HepG2 (cell line): ENCODE measurements at regions not wholly inside any gene's neighbourhood (a gene's known extent, or its start where the extent isn't known, plus 50 kb on each side); places are given as distances from the start of the nearest gene placed in this dataset.

Experiments used
- ATAC-seq: fragments of 200-7000 bp; cut with Tn5 transposase; 3 replicates; pipeline ENCODE4 v1.9.1; 2020; ENCODE audit warnings: mild to moderate bottlenecking, moderate library complexity
- BruUV-seq: library from RNA; stranded (reverse); fragments of 400-500 nt; replicated peaks from 2 replicates; lab custom pipeline; 2021; lab: Mats Ljungman, UMichigan
- CTCF ChIA-PET: fragments of 300-600 bp; formaldehyde crosslinking; extraction: SDS; loops from one replicate; lab custom pipeline; 2021; ENCODE audit warnings: low total read pairs, inconsistent platforms, low intra/inter-chr PET ratio; lab: Yijun Ruan, JAX
- POLR2A ChIA-PET: fragments of 350-600 bp; sonication (Branson Sonifier 250); formaldehyde crosslinking; loops from one replicate; lab custom pipeline; 2020; ENCODE audit warnings: antibody characterized with exemption, inconsistent platforms; lab: Yijun Ruan, JAX
- DNase-seq: peaks from one replicate; pipeline ENCODE4 v3.0.0-alpha.2; 2015; ENCODE audit warnings: low spot score
- FAIRE-seq: peaks from 3 replicates; lab custom pipeline; 2011; peaks lifted over from hg19 to GRCh38; lab: Jason Lieb, UNC
- H2AFZ ChIP-seq: one replicate; pipeline ENCODE4 v1.6.1; 2011; ENCODE audit warnings: low read length, inconsistent platforms
- H3K27ac ChIP-seq: fragments of 300-600 bp; 3 replicates; pipeline ENCODE4 v1.8.0; 2011; ENCODE audit warnings: mixed run types, mild to moderate bottlenecking, mixed read lengths, low read length, inconsistent platforms; ENCODE audit not compliant: insufficient read depth; ENCODE audit errors: extremely low read length
- H3K27me3 ChIP-seq, 2 experiments: fragments of 200-600 bp in 1 of 2; 2 replicates in 1 of 2; 3 replicates in 1 of 2; pipeline versions ENCODE4 v1.6.0 to v1.8.0; 2011; ENCODE audit warnings: low read length in 2 of 2, mild to moderate bottlenecking in 2 of 2, moderate library complexity in 2 of 2, inconsistent platforms in 1 of 2; ENCODE audit not compliant: insufficient read depth in 2 of 2, control insufficient read depth in 1 of 2
- H3K36me3 ChIP-seq, 2 experiments: fragments of 200-600 bp in 1 of 2; replicated peaks in 1 of 2; 2 replicates in 1 of 2; 3 replicates in 1 of 2; pipeline versions ENCODE4 v1.5.1 to v1.8.0; 2011; ENCODE audit warnings: low read length in 2 of 2, inconsistent platforms in 1 of 2; ENCODE audit not compliant: insufficient read depth in 2 of 2, control insufficient read depth in 1 of 2
- H3K4me1 ChIP-seq: 2 replicates; pipeline ENCODE4 v1.5.1; 2012; ENCODE audit warnings: low read length, inconsistent platforms; ENCODE audit not compliant: insufficient read depth
- H3K4me2 ChIP-seq: 2 replicates; pipeline ENCODE4 v1.6.0; 2011; ENCODE audit warnings: low read depth, low read length, inconsistent platforms
- H3K4me3 ChIP-seq, 3 experiments: fragments of 200-600 bp in 1 of 3; sonication (generic), shearing (Covaris generic) in 1 of 3; replicated peaks in 1 of 3; 2 replicates each; pipeline ENCODE4 v1.5.1; 2011 to 2016; ENCODE audit warnings: low read length in 3 of 3, inconsistent platforms in 2 of 3, low read depth in 2 of 3, mild to moderate bottlenecking in 2 of 3, control low read depth in 1 of 3, mixed read lengths in 1 of 3; ENCODE audit not compliant: insufficient read depth in 1 of 3
- H3K79me2 ChIP-seq: one replicate; pipeline ENCODE4 v1.6.1; 2011; ENCODE audit warnings: low read length, inconsistent platforms; ENCODE audit not compliant: insufficient read depth
- H3K9ac ChIP-seq: 2 replicates; pipeline ENCODE4 v1.6.0; 2011; ENCODE audit warnings: mild to moderate bottlenecking, low read depth, low read length, inconsistent platforms; ENCODE audit not compliant: insufficient read depth
- H3K9me3 ChIP-seq: 2 replicates; pipeline ENCODE4 v1.5.1; 2012; ENCODE audit warnings: mild to moderate bottlenecking, low read length
- H4K20me1 ChIP-seq: 2 replicates; pipeline ENCODE4 v1.6.0; 2011; ENCODE audit warnings: inconsistent platforms, mild to moderate bottlenecking, low read length, moderate library complexity; ENCODE audit not compliant: insufficient read depth
- KAT8 ChIP-seq: IDR thresholded peaks from 2 replicates; pipeline ENCODE4 v1.6.1; 2016; ENCODE audit warnings: missing genetic modification reagents, missing compliant biosample characterization
- ZC3H13 ChIP-seq: sonication (generic); formaldehyde crosslinking; IDR thresholded peaks from 2 replicates; pipeline ENCODE4 v1.8.1; 2023; ENCODE audit warnings: mild to moderate bottlenecking, missing genetic modification reagents, moderate library complexity
- ZNF484 ChIP-seq: sonication (generic); formaldehyde crosslinking; IDR thresholded peaks from 2 replicates; pipeline ENCODE4 v1.5.1; 2020; ENCODE audit warnings: mild to moderate bottlenecking, low read depth, missing genetic modification reagents, borderline replicate concordance
- WGBS: methylation state at CpG from one replicate; pipeline ENCODE4 v1.1.6; 2017; ENCODE audit warnings: low lambda C conversion rate; 5-methylcytosine and 5-hydroxymethylcytosine counted together
- in situ Hi-C: cut with HindIII; loops from 2 replicates; pipeline ENCODE4 v1.10.0; 2017; ENCODE audit warnings: low pct_unique_long_range_greater_than_20kb; ENCODE audit not compliant: extremely low pct_ligation_motif_present
- intact Hi-C: fragments of 100-400 bp; cut with micrococcal nuclease; formaldehyde crosslinking; loops from one replicate; pipeline ENCODE4 v1.10.0; 2022; ENCODE audit not compliant: unreplicated experiment
- TF ChIP-seq, protein P1 (sequence below): IDR thresholded peaks from 2 replicates; pipeline ENCODE4 v1.6.1; 2016; ENCODE audit warnings: low read depth, missing genetic modification reagents, missing compliant biosample characterization
- TF ChIP-seq, protein P2 (sequence below): sonication (generic); formaldehyde crosslinking; conservative IDR thresholded peaks from 2 replicates; pipeline ENCODE4 v1.4.0; 2020; ENCODE audit warnings: missing genetic modification reagents
- TF ChIP-seq, protein P3 (sequence below): sonication (generic); formaldehyde crosslinking; IDR thresholded peaks from 2 replicates; pipeline ENCODE4 v1.4.0; 2020; ENCODE audit warnings: missing genetic modification reagents, borderline replicate concordance

DNA sequence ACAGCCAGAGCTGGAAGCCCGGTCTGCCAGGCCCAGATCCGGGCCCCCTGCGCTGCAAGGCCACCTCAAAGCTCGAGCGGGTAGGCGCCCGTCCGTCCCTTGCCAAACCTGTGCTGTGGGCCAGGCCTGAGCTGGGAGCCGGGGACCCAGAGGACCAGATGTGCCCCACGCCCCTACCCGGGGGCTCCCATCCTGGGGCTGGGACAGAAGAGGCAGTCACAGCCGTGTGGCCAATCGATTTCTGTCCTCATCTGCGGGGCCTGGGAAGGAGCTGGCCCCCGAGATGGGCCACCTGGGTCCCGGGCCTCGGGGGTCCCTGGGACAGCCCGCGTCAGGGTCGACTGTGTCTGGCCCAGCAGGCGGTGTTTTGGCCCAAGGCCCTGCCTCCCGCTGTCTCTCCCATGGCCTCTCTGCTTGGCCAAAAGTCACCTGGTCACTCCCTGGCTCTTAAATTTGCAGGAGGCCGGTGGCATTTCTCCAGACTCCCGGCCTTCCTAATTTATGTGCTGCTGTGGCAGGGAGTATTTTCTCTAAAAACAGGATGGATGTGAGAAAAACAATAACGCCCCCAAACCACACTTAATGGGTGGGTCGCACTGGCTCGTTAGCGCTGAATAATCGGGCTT, 63.8 kb downstream of the UNCX start:
- CTCF ChIA-PET, result no interaction called here
- no TSS peak for BruUV-seq
- TF ChIP-seq ZC3H13 (CRISPR knock-in tag) (no peak), KAT8 (CRISPR knock-in tag) (no peak), ZNF484 (CRISPR knock-in tag) (no peak)
- TF ChIP-seq, protein P1, sequence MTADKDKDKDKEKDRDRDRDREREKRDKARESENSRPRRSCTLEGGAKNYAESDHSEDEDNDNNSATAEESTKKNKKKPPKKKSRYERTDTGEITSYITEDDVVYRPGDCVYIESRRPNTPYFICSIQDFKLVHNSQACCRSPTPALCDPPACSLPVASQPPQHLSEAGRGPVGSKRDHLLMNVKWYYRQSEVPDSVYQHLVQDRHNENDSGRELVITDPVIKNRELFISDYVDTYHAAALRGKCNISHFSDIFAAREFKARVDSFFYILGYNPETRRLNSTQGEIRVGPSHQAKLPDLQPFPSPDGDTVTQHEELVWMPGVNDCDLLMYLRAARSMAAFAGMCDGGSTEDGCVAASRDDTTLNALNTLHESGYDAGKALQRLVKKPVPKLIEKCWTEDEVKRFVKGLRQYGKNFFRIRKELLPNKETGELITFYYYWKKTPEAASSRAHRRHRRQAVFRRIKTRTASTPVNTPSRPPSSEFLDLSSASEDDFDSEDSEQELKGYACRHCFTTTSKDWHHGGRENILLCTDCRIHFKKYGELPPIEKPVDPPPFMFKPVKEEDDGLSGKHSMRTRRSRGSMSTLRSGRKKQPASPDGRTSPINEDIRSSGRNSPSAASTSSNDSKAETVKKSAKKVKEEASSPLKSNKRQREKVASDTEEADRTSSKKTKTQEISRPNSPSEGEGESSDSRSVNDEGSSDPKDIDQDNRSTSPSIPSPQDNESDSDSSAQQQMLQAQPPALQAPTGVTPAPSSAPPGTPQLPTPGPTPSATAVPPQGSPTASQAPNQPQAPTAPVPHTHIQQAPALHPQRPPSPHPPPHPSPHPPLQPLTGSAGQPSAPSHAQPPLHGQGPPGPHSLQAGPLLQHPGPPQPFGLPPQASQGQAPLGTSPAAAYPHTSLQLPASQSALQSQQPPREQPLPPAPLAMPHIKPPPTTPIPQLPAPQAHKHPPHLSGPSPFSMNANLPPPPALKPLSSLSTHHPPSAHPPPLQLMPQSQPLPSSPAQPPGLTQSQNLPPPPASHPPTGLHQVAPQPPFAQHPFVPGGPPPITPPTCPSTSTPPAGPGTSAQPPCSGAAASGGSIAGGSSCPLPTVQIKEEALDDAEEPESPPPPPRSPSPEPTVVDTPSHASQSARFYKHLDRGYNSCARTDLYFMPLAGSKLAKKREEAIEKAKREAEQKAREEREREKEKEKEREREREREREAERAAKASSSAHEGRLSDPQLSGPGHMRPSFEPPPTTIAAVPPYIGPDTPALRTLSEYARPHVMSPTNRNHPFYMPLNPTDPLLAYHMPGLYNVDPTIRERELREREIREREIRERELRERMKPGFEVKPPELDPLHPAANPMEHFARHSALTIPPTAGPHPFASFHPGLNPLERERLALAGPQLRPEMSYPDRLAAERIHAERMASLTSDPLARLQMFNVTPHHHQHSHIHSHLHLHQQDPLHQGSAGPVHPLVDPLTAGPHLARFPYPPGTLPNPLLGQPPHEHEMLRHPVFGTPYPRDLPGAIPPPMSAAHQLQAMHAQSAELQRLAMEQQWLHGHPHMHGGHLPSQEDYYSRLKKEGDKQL (CRISPR knock-in tag), result no peak
- TF ChIP-seq, protein P2, sequence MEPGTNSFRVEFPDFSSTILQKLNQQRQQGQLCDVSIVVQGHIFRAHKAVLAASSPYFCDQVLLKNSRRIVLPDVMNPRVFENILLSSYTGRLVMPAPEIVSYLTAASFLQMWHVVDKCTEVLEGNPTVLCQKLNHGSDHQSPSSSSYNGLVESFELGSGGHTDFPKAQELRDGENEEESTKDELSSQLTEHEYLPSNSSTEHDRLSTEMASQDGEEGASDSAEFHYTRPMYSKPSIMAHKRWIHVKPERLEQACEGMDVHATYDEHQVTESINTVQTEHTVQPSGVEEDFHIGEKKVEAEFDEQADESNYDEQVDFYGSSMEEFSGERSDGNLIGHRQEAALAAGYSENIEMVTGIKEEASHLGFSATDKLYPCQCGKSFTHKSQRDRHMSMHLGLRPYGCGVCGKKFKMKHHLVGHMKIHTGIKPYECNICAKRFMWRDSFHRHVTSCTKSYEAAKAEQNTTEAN (CRISPR knock-in tag), result no peak
- TF ChIP-seq, protein P3, sequence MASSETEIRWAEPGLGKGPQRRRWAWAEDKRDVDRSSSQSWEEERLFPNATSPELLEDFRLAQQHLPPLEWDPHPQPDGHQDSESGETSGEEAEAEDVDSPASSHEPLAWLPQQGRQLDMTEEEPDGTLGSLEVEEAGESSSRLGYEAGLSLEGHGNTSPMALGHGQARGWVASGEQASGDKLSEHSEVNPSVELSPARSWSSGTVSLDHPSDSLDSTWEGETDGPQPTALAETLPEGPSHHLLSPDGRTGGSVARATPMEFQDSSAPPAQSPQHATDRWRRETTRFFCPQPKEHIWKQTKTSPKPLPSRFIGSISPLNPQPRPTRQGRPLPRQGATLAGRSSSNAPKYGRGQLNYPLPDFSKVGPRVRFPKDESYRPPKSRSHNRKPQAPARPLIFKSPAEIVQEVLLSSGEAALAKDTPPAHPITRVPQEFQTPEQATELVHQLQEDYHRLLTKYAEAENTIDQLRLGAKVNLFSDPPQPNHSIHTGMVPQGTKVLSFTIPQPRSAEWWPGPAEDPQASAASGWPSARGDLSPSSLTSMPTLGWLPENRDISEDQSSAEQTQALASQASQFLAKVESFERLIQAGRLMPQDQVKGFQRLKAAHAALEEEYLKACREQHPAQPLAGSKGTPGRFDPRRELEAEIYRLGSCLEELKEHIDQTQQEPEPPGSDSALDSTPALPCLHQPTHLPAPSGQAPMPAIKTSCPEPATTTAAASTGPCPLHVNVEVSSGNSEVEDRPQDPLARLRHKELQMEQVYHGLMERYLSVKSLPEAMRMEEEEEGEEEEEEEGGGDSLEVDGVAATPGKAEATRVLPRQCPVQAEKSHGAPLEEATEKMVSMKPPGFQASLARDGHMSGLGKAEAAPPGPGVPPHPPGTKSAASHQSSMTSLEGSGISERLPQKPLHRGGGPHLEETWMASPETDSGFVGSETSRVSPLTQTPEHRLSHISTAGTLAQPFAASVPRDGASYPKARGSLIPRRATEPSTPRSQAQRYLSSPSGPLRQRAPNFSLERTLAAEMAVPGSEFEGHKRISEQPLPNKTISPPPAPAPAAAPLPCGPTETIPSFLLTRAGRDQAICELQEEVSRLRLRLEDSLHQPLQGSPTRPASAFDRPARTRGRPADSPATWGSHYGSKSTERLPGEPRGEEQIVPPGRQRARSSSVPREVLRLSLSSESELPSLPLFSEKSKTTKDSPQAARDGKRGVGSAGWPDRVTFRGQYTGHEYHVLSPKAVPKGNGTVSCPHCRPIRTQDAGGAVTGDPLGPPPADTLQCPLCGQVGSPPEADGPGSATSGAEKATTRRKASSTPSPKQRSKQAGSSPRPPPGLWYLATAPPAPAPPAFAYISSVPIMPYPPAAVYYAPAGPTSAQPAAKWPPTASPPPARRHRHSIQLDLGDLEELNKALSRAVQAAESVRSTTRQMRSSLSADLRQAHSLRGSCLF (CRISPR knock-in tag), result no peak

More for the DNA sequence above, 63.8 kb downstream of the UNCX start:
- intact Hi-C loops (no loop called here), in situ Hi-C loops (no loop called here)
- POLR2A ChIA-PET, result no interaction called here
- Histone ChIP-seq H3K79me2 (no peaks in the 10 kb centered on the region), H3K36me3 (no peaks in the 10 kb centered on the region), H3K27ac (no peak overlapping the region), H3K4me3 (no peak overlapping the region), H3K9ac (no peak overlapping the region), H3K27me3 (peaks cover 19 to 80% of the 10 kb centered on the region in 2 experiments; a peak in 4 of 5 replicates), H2AFZ (no peak overlapping the region), H3K4me1 (peaks cover 13% of the 10 kb centered on the region), H3K4me2 (no peak overlapping the region), H4K20me1 (no peaks in the 10 kb centered on the region), H3K9me3 (no peaks in the 10 kb centered on the region)
- ATAC-seq (no peak), FAIRE-seq (no peak), DNase-seq (no peak)
- 38% methylated on average over 8 of the region's 29 CpGs for WGBS
